ENCODE measurements at regions not wholly inside any gene's neighbourhood (a gene's known extent, or its start where the extent isn't known, plus 50 kb on each side); places are given as distances from the start of the nearest gene placed in this dataset.

GRCh38 chr11:116119158-116119557, 614.9 kb upstream of the CADM1 start (continued):
- no peak for TF ChIP-seq PATZ1 (CRISPR knock-in tag; IDR thresholded peaks at IDR 0.05; ENCODE audit: borderline replicate concordance)
- TF ChIP-seq ZFP30 (CRISPR knock-in tag; IDR thresholded peaks at IDR 0.05): no peak
- TF ChIP-seq ZNF565 (CRISPR knock-in tag; conservative IDR thresholded peaks at IDR 0.05; ENCODE audit: low read depth): no peak

- ATAC-seq: no peak
- no peak for TF ChIP-seq BACH2 (CRISPR knock-in tag; IDR thresholded peaks at IDR 0.05; ENCODE audit: borderline replicate concordance)
- TF ChIP-seq ZFP3 (CRISPR knock-in tag; IDR thresholded peaks at IDR 0.05): no peak
- no peak for TF ChIP-seq ESRRG (CRISPR knock-in tag; IDR thresholded peaks at IDR 0.05)
- TF ChIP-seq ZC3H10 (CRISPR knock-in tag; IDR thresholded peaks at IDR 0.05): no peak
- no peak for TF ChIP-seq PPARA (CRISPR knock-in tag; IDR thresholded peaks at IDR 0.05; ENCODE audit: borderline replicate concordance)
- no peak for TF ChIP-seq GLIS3 (CRISPR knock-in tag; IDR thresholded peaks at IDR 0.05)
- no peak for TF ChIP-seq SNAI2 (CRISPR knock-in tag; IDR thresholded peaks at IDR 0.05)
- no peak for TF ChIP-seq POU6F1 (CRISPR knock-in tag; IDR thresholded peaks at IDR 0.05; ENCODE audit: borderline replicate concordance, low read depth)
- TF ChIP-seq ZNF8 (CRISPR knock-in tag; IDR thresholded peaks at IDR 0.05): no peak
- no peak for TF ChIP-seq ISL1 (CRISPR knock-in tag; IDR thresholded peaks at IDR 0.05)
These were observed 613.9 kb upstream of the CADM1 start for GRCh38 chr11:116118138-116118470.

- TF ChIP-seq PPARA (CRISPR knock-in tag; IDR thresholded peaks at IDR 0.05; ENCODE audit: borderline replicate concordance): no peak
- TF ChIP-seq ARNTL (CRISPR knock-in tag; IDR thresholded peaks at IDR 0.05; ENCODE audit: borderline replicate concordance, low read depth): no peak
- TF ChIP-seq TSHZ2 (CRISPR knock-in tag; IDR thresholded peaks at IDR 0.05): no peak
- TF ChIP-seq TCF4 (CRISPR knock-in tag; IDR thresholded peaks at IDR 0.05; ENCODE audit: borderline replicate concordance): no peak
- TF ChIP-seq ZNF70 (CRISPR knock-in tag; IDR thresholded peaks at IDR 0.05): no peak
- no peak for TF ChIP-seq ZNF8 (CRISPR knock-in tag; IDR thresholded peaks at IDR 0.05)
- TF ChIP-seq OSR1 (CRISPR knock-in tag; IDR thresholded peaks at IDR 0.05): no peak
- no peak for TF ChIP-seq GLIS3 (CRISPR knock-in tag; IDR thresholded peaks at IDR 0.05)
- TF ChIP-seq TOX (CRISPR knock-in tag; IDR thresholded peaks at IDR 0.05; ENCODE audit: borderline replicate concordance): no peak
- TF ChIP-seq PATZ1 (CRISPR knock-in tag; IDR thresholded peaks at IDR 0.05; ENCODE audit: borderline replicate concordance): no peak
- TF ChIP-seq ISL1 (CRISPR knock-in tag; IDR thresholded peaks at IDR 0.05): no peak
- no peak for TF ChIP-seq ZFP3 (CRISPR knock-in tag; IDR thresholded peaks at IDR 0.05)
- no peak for TF ChIP-seq CREB5 (CRISPR knock-in tag; IDR thresholded peaks at IDR 0.05; ENCODE audit: low read depth)
- no peak for TF ChIP-seq ZC3H10 (CRISPR knock-in tag; IDR thresholded peaks at IDR 0.05)
- TF ChIP-seq SNAI2 (CRISPR knock-in tag; IDR thresholded peaks at IDR 0.05): no peak
- no peak for TF ChIP-seq RARB (CRISPR knock-in tag; IDR thresholded peaks at IDR 0.05)
- ATAC-seq: no peak
These were observed 613.3 kb upstream of the CADM1 start for GRCh38 chr11:116117331-116118137.
